ENCODE measurements at regions not wholly inside any gene's neighbourhood (a gene's known extent, or its start where the extent isn't known, plus 50 kb on each side); places are given as distances from the start of the nearest gene placed in this dataset.

- no peak for DNase-seq
Observed at GRCh38 chr4:56240554-56241174, 146.6 kb downstream of the AASDH start.

- DNase-seq: no peak
Observed at GRCh38 chr4:56238251-56238650, 149.0 kb downstream of the AASDH start.

GRCh38 chr4:56235725-56236124 is 151.6 kb downstream of the AASDH start:
- no peak for DNase-seq

GRCh38 chr4:56235011-56235410 is 152.3 kb downstream of the AASDH start:
- DNase-seq: no peak

GRCh38 chr4:56234098-56234497 is 153.2 kb downstream of the AASDH start:
- no peak for DNase-seq

GRCh38 chr4:56231410-56231809 is 155.9 kb downstream of the AASDH start:
- DNase-seq: no peak

GRCh38 chr4:56229947-56230346 is 157.3 kb downstream of the AASDH start:
- DNase-seq: no peak

GRCh38 chr4:56227301-56227835 is 159.9 kb downstream of the AASDH start:
- no peak for DNase-seq

- DNase-seq: no peak
Observed at GRCh38 chr4:56226579-56226978, 160.7 kb downstream of the AASDH start.

- DNase-seq: no peak
Observed at GRCh38 chr4:56224641-56225040, 162.7 kb downstream of the AASDH start.

- no peak for DNase-seq
Observed at GRCh38 chr4:56222514-56222913, 164.8 kb downstream of the AASDH start.

GRCh38 chr4:56220261-56220660 is 167.0 kb downstream of the AASDH start:
- DNase-seq: no peak

GRCh38 chr4:56219447-56219846 is 167.8 kb downstream of the AASDH start:
- no peak for DNase-seq

- no peak for DNase-seq
Observed at GRCh38 chr4:56218230-56218895, 168.9 kb downstream of the AASDH start.

GRCh38 chr4:56217343-56217890 is 169.9 kb downstream of the AASDH start:
- no peak for DNase-seq

GRCh38 chr4:56215901-56216300 is 171.4 kb downstream of the AASDH start:
- DNase-seq: no peak

- DNase-seq: no peak
Observed at GRCh38 chr4:56215141-56215783, 172.0 kb downstream of the AASDH start.

GRCh38 chr4:56213543-56213942 is 173.7 kb downstream of the AASDH start:
- DNase-seq: no peak

- no peak for DNase-seq
Observed at GRCh38 chr4:56212774-56213173, 174.5 kb downstream of the AASDH start.

- no peak for DNase-seq
Observed at GRCh38 chr4:56211202-56211601, 176.1 kb downstream of the AASDH start.

- DNase-seq: no peak
Observed at GRCh38 chr4:56210397-56210796, 176.9 kb downstream of the AASDH start.

GRCh38 chr4:56209767-56210166 is 177.5 kb downstream of the AASDH start:
- no peak for DNase-seq

- DNase-seq: no peak
Observed at GRCh38 chr4:56208103-56208502, 179.2 kb downstream of the AASDH start.

GRCh38 chr4:56206258-56206657 is 181.0 kb downstream of the AASDH start:
- DNase-seq: no peak

Measured in stimulated activated CD4-positive, alpha-beta T cell treated with anti-CD3 and anti-CD28 coated beads, Interleukin-2, amount 100 ng/mL, for 48 hours (primary cell).